ENCODE measurements at regions not wholly inside any gene's neighbourhood (a gene's known extent, or its start where the extent isn't known, plus 50 kb on each side); places are given as distances from the start of the nearest gene placed in this dataset.
A peak's percentile ranks its signal among the peaks of the same experiment; 100 is the strongest.

DNA sequence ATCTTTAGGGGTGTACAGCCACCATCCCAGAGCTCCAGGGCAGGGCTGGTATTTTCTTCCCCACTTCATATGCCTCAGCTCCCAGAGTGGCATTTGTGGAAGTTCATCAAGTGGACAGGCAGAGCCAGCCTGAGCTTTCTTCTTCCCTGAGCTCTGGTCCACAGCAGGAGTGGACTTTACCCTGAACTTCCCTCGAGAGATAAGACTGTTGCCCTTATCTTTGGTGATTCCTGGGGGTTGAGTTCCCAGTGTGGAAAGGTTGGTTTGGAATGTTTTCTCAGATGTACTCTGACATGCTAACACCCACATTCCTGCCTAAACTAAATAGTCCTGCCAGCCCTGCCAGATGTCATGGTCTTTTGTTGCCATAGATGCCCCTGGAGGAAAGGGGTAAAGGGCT lies 62.0 kb upstream of the LGALSL start:
- ChIA-PET CTCF (no interaction called here), POLR2A (interaction anchor here (0.6 to 1.1 kb wide), 3 partner anchors 61 to 66 kb away, joined by 3 to 4 read pairs (median 4); partner anchors contain the start of gene LGALSL)
- no peaks in the 10 kb centered on the region for H3K27me3 Mint-ChIP-seq (ENCODE audit: insufficient read depth, unreplicated experiment)
- TSS peak; percentile 94 for BruUV-seq (replicated peaks)
- no peaks in the 10 kb centered on the region for H3K9me3 Mint-ChIP-seq (ENCODE audit: unreplicated experiment)
- intact Hi-C loops (cut with micrococcal nuclease; ENCODE audit: unreplicated experiment) = loop anchor here (2.0 to 5.0 kb wide), 2 partner anchors 60 to 61 kb away; no protein-coding TSS in a partner anchor
- Histone ChIP-seq H3K9me3 (peaks cover 9% of the 10 kb centered on the region; the same call in 1 of the 2 replicates), H3K4me3 (ENCODE audit: low read depth, low read length) (no peak overlapping the region), H3K4me1 (peaks cover 44% of the 10 kb centered on the region), H3K36me3 (ENCODE audit: control insufficient read depth, insufficient read depth, low read length) (no peaks in the 10 kb centered on the region), H3K27me3 (replicated peaks; ENCODE audit: control insufficient read depth, insufficient read depth, low read length) (no peaks in the 10 kb centered on the region)
- peak; percentile 54 to 81 for DNase-seq
- H3K36me3 Mint-ChIP-seq (ENCODE audit: insufficient read depth, unreplicated experiment) = no peaks in the 10 kb centered on the region
- TF ChIP-seq, protein P1, sequence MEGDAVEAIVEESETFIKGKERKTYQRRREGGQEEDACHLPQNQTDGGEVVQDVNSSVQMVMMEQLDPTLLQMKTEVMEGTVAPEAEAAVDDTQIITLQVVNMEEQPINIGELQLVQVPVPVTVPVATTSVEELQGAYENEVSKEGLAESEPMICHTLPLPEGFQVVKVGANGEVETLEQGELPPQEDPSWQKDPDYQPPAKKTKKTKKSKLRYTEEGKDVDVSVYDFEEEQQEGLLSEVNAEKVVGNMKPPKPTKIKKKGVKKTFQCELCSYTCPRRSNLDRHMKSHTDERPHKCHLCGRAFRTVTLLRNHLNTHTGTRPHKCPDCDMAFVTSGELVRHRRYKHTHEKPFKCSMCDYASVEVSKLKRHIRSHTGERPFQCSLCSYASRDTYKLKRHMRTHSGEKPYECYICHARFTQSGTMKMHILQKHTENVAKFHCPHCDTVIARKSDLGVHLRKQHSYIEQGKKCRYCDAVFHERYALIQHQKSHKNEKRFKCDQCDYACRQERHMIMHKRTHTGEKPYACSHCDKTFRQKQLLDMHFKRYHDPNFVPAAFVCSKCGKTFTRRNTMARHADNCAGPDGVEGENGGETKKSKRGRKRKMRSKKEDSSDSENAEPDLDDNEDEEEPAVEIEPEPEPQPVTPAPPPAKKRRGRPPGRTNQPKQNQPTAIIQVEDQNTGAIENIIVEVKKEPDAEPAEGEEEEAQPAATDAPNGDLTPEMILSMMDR (IDR thresholded peaks at IDR 0.05; ENCODE audit: insufficient read depth in 1 of 2, low read depth in 1 of 2, low read length in 1 of 2, severe bottlenecking in 1 of 2, unreplicated experiment in 1 of 2) = no peak
- peak overlapping the region; percentile 12 for H3K4me3 Mint-ChIP-seq (ENCODE audit: unreplicated experiment)
- H3K4me1 Mint-ChIP-seq (ENCODE audit: low read depth, unreplicated experiment) = peaks cover 34% of the 10 kb centered on the region
- peak overlapping the region; percentile 63 for H3K27ac Mint-ChIP-seq (ENCODE audit: unreplicated experiment)

DNA sequence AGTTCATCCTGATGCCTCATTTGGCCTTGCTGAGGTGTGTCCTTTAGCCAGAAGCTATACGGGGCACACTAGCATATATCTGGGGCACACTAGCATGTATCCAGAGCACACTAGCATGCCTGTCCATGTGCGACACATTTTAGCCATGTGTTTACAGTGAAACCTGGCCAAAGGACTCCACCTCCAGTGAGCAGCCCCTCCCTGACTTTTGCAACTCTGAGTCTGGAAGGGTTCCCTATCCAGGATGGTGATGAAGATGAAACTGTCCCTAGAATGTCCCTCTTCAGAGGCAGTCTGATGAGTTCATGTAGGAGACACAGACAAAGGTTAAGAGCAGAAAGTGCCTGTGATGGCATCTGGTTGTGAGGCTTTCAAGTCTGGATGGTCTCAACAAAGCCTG lies 61.4 kb upstream of the LGALSL start:
- no peaks in the 10 kb centered on the region for H3K9me3 Mint-ChIP-seq (ENCODE audit: unreplicated experiment)
- peaks cover 31% of the 10 kb centered on the region for H3K4me1 Mint-ChIP-seq (ENCODE audit: low read depth, unreplicated experiment)
- POLR2A ChIA-PET = interaction anchor here (1.1 kb wide), 1 partner anchor 62 kb away, joined by 3 read pairs; the partner anchor contains the start of gene LGALSL
- CTCF ChIA-PET = no interaction called here
- no peaks in the 10 kb centered on the region for H3K36me3 ChIP-seq (ENCODE audit: control insufficient read depth, insufficient read depth, low read length)
- H3K27me3 ChIP-seq (replicated peaks; ENCODE audit: control insufficient read depth, insufficient read depth, low read length) = no peaks in the 10 kb centered on the region
- H3K4me3 Mint-ChIP-seq (ENCODE audit: unreplicated experiment) = no peak overlapping the region
- peaks cover 41% of the 10 kb centered on the region for H3K4me1 ChIP-seq
- H3K27me3 Mint-ChIP-seq (ENCODE audit: insufficient read depth, unreplicated experiment) = no peaks in the 10 kb centered on the region
- H3K9me3 ChIP-seq = 0 out of 2 replicates have a peak, but pooled peaks cover 4% of the 10 kb centered on the region
- no peak for DNase-seq
- TF ChIP-seq, protein P1 (IDR thresholded peaks at IDR 0.05; ENCODE audit: insufficient read depth in 1 of 2, low read depth in 1 of 2, low read length in 1 of 2, severe bottlenecking in 1 of 2, unreplicated experiment in 1 of 2) = no peak
- H3K27ac Mint-ChIP-seq (ENCODE audit: unreplicated experiment) = peak overlapping the region; percentile 63
- intact Hi-C loops (cut with micrococcal nuclease; ENCODE audit: unreplicated experiment) = loop anchor here (2.0 to 5.0 kb wide), 2 partner anchors 60 kb away; no protein-coding TSS in a partner anchor
- no TSS peak for BruUV-seq (replicated peaks)
- no peaks in the 10 kb centered on the region for H3K36me3 Mint-ChIP-seq (ENCODE audit: insufficient read depth, unreplicated experiment)
- no peak overlapping the region for H3K4me3 ChIP-seq (ENCODE audit: low read depth, low read length)

DNA sequence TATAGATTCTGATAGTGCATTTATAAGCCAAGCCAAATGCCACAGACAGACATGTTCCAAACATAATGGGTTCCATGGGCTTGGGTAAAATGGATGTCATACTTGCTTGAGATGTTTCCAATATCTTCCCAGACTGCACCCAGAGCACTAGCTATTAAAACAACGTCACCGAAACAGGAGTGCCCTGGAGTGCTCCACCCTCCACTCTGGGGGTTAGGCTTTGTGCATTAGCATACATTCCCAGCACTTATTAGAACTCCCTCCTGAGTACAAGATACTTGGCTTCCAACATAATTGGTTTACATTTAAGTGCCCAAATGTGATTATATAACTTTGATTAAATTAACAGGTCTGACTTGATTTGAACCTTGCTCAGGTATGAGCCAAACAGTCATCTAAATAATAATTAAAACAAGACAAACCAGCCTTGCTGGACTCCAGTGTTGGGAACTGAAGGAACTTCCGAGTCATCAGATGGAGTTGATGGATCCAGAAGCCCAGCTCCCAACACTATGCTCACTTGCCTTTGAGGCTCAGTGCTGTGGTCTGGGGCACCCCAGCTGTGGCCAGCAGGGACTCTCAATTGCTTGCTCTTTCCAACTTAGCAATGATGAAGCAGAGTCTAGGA lies 60.5 kb upstream of the LGALSL start:
- H3K36me3 Mint-ChIP-seq (ENCODE audit: insufficient read depth, unreplicated experiment) = no peaks in the 10 kb centered on the region
- H3K27ac Mint-ChIP-seq (ENCODE audit: unreplicated experiment) = no peak overlapping the region
- H3K4me3 ChIP-seq (ENCODE audit: low read depth, low read length) = no peak overlapping the region
- intact Hi-C loops (cut with micrococcal nuclease; ENCODE audit: unreplicated experiment) = loop anchor here (2.0 to 5.0 kb wide), 2 partner anchors 59 to 61 kb away; no protein-coding TSS in a partner anchor
- TF ChIP-seq, protein P1 (IDR thresholded peaks at IDR 0.05; ENCODE audit: insufficient read depth in 1 of 2, low read depth in 1 of 2, low read length in 1 of 2, severe bottlenecking in 1 of 2, unreplicated experiment in 1 of 2) = no peak
- no peak overlapping the region for H3K4me3 Mint-ChIP-seq (ENCODE audit: unreplicated experiment)
- ChIA-PET POLR2A (no interaction called here), CTCF (no interaction called here)
- H3K27me3 ChIP-seq (replicated peaks; ENCODE audit: control insufficient read depth, insufficient read depth, low read length) = no peaks in the 10 kb centered on the region
- DNase-seq = no peak
- BruUV-seq (replicated peaks) = no TSS peak
- peaks cover 47% of the 10 kb centered on the region for H3K4me1 ChIP-seq
- H3K9me3 ChIP-seq = 0 out of 2 replicates have a peak, but pooled peaks cover 4% of the 10 kb centered on the region
- no peaks in the 10 kb centered on the region for H3K36me3 ChIP-seq (ENCODE audit: control insufficient read depth, insufficient read depth, low read length)
- H3K9me3 Mint-ChIP-seq (ENCODE audit: unreplicated experiment) = no peaks in the 10 kb centered on the region
- no peaks in the 10 kb centered on the region for H3K27me3 Mint-ChIP-seq (ENCODE audit: insufficient read depth, unreplicated experiment)
- H3K4me1 Mint-ChIP-seq (ENCODE audit: low read depth, unreplicated experiment) = peaks cover 35% of the 10 kb centered on the region

Data from Caco-2 (cell line).